ENCODE measurements at regions not wholly inside any gene's neighbourhood (a gene's known extent, or its start where the extent isn't known, plus 50 kb on each side); places are given as distances from the start of the nearest gene placed in this dataset.
"Not testable (repeated sequence)": the region's sequence is repeated elsewhere in the genome, so short reads cannot be mapped to it uniquely, and the experiment has no call there.

DNA sequence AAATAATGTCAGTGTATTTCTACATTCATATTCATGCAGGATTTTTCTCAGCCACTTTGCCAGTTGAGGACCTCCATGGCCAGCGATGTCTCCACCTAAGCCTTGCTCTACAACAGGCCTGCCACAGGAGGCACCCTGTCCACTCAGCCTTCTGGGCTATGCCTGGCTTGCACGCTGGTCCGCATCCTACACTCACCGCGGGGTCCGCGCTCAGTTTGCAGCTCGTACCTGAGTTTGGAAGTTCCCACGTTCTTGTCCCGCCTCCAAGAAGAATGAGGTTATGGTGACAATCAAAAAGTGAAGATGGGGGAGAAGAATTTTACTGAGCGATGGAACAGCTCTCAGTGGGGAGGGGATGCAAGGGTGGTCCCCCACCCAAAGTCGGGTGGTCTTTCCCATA, 93.6 kb upstream of the GRIK1 start:
- H3K4me1 ChIP-seq: no peaks in the 10 kb centered on the region
- no peaks in the 10 kb centered on the region for H3K9me3 ChIP-seq
- in situ Hi-C loops (cut with MboI; ENCODE audit: low pct_ligation_motif_present in 1 of 4, low pct_unique_long_range_greater_than_20kb in 1 of 4, low sequenced_read_pairs in 3 of 4): loop anchor here in 1 of 4 donors (25.0 kb wide), 1 partner anchor 1054 kb away; no protein-coding TSS in a partner anchor
- intact Hi-C loops (cut with DNase I; ENCODE audit: low total_unique reads): no loop called here
- no peak overlapping the region for H3K27ac ChIP-seq
- H3K27me3 ChIP-seq: no peaks in the 10 kb centered on the region
- 80 to 93% methylated on average over 1 to 12 of the region's 12 CpGs for WGBS, 2 donors (ENCODE audit: low coverage in 1 of 2)
- TF ChIP-seq, protein P1, sequence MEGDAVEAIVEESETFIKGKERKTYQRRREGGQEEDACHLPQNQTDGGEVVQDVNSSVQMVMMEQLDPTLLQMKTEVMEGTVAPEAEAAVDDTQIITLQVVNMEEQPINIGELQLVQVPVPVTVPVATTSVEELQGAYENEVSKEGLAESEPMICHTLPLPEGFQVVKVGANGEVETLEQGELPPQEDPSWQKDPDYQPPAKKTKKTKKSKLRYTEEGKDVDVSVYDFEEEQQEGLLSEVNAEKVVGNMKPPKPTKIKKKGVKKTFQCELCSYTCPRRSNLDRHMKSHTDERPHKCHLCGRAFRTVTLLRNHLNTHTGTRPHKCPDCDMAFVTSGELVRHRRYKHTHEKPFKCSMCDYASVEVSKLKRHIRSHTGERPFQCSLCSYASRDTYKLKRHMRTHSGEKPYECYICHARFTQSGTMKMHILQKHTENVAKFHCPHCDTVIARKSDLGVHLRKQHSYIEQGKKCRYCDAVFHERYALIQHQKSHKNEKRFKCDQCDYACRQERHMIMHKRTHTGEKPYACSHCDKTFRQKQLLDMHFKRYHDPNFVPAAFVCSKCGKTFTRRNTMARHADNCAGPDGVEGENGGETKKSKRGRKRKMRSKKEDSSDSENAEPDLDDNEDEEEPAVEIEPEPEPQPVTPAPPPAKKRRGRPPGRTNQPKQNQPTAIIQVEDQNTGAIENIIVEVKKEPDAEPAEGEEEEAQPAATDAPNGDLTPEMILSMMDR (IDR thresholded peaks at IDR 0.05): no peak
- TF ChIP-seq POLR2AphosphoS5 (IDR thresholded peaks at IDR 0.05) (no peak), EP300 (IDR thresholded peaks at IDR 0.05; ENCODE audit: low read depth) (no peak), POLR2A (IDR thresholded peaks at IDR 0.05) (no peak)
- DNase-seq: no peak
- H3K4me3 ChIP-seq: no peak overlapping the region
- H3K36me3 ChIP-seq: no peaks in the 10 kb centered on the region

DNA sequence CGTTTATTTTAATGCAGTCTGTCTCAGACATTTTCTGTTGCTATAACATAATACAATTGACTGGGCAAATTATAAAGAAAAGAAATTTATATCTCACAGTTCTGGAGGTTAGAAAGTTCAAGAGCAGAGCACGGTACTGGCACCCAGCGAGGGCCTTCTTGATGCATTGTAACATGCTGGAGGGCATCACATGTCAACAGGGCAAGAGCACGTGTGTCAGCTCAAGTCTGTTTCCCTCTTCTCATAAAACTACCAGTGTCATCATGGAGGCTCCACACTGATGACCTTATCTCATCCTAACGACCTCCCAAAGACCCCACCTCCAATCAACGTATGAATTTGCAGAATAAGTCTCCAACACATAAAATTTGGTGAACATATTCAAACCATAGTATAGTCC, 90.6 kb upstream of the GRIK1 start:
- Histone ChIP-seq H3K27me3 (no peaks in the 10 kb centered on the region), H3K9me3 (no peaks in the 10 kb centered on the region), H3K36me3 (no peaks in the 10 kb centered on the region), H3K27ac (no peak overlapping the region), H3K4me3 (no peak overlapping the region), H3K4me1 (no peaks in the 10 kb centered on the region)
- intact Hi-C loops (cut with DNase I; ENCODE audit: low total_unique reads) (no loop called here), in situ Hi-C loops (cut with MboI; ENCODE audit: low pct_ligation_motif_present in 1 of 4, low pct_unique_long_range_greater_than_20kb in 1 of 4, low sequenced_read_pairs in 3 of 4) (loop anchor here in 1 of 4 donors (25.0 kb wide), 1 partner anchor 1057 kb away; no protein-coding TSS in a partner anchor)
- TF ChIP-seq, protein P1 (IDR thresholded peaks at IDR 0.05): no peak
- no peak for TF ChIP-seq EP300 (IDR thresholded peaks at IDR 0.05; ENCODE audit: low read depth)
- TF ChIP-seq POLR2A (IDR thresholded peaks at IDR 0.05): no peak
- no peak for TF ChIP-seq POLR2AphosphoS5 (IDR thresholded peaks at IDR 0.05)
- DNase-seq: no peak
- WGBS, 2 donors (ENCODE audit: low coverage in 1 of 2): 52 to 54% methylated on average over 3 to 6 of the region's 6 CpGs

DNA sequence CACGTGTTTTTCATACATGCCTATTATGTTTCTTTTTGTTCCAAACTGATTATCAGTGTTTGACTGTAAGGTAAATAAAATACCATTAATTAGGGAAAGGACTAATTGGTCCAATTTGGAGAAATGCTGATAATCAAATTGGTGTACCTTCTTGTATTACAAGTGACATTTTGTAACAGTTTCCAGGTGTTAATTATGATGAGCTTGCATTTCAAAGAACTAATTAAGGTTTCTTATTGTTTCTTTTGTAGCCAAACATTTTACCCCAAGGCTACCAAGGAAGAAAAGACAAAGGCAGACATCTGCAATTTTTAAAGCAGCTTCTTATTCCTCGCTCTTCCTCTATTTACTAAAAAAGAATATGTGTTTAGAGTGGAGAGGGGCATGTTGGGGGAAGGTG, 88.7 kb upstream of the GRIK1 start:
- TF ChIP-seq POLR2A (IDR thresholded peaks at IDR 0.05) (no peak), EP300 (IDR thresholded peaks at IDR 0.05; ENCODE audit: low read depth) (no peak), POLR2AphosphoS5 (IDR thresholded peaks at IDR 0.05) (no peak)
- TF ChIP-seq, protein P1 (IDR thresholded peaks at IDR 0.05): no peak
- Histone ChIP-seq H3K9me3 (no peaks in the 10 kb centered on the region), H3K27ac (no peak overlapping the region), H3K27me3 (no peaks in the 10 kb centered on the region), H3K36me3 (no peaks in the 10 kb centered on the region), H3K4me1 (no peaks in the 10 kb centered on the region), H3K4me3 (no peak overlapping the region)
- intact Hi-C loops (cut with DNase I; ENCODE audit: low total_unique reads): no loop called here
- WGBS, 2 donors (ENCODE audit: low coverage in 1 of 2): 55 to 78% methylated on average over 2 of the region's 2 CpGs
- in situ Hi-C loops (cut with MboI; ENCODE audit: low pct_ligation_motif_present in 1 of 4, low pct_unique_long_range_greater_than_20kb in 1 of 4, low sequenced_read_pairs in 3 of 4): loop anchor here in 1 of 4 donors (25.0 kb wide), 1 partner anchor 1059 kb away; no protein-coding TSS in a partner anchor
- DNase-seq: no peak

DNA sequence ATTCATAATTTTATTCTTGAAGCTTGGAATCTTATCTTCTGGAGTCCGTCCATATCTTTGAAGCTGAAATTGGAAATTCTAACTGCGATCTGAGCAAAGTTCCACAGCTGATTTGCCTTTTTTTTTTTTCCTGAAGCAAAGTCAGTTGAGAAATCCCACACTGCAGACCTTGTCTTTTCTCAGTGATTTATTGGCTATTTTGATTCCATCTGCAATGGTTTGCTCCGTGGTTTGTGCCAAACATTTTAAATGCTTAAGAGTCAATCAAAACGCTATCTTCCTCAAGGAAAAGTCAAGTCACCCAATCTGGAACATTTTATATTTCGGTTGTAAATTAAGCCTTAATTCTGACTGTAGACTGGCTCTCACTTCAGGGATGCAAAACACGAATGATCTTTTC, 88.2 kb upstream of the GRIK1 start:
- in situ Hi-C loops (cut with MboI; ENCODE audit: low pct_ligation_motif_present in 1 of 4, low pct_unique_long_range_greater_than_20kb in 1 of 4, low sequenced_read_pairs in 3 of 4): loop anchor here in 1 of 4 donors (25.0 kb wide), 1 partner anchor 1059 kb away; no protein-coding TSS in a partner anchor
- H3K27ac ChIP-seq: no peak overlapping the region
- intact Hi-C loops (cut with DNase I; ENCODE audit: low total_unique reads): no loop called here
- TF ChIP-seq POLR2AphosphoS5 (IDR thresholded peaks at IDR 0.05) (no peak), EP300 (IDR thresholded peaks at IDR 0.05; ENCODE audit: low read depth) (no peak), POLR2A (IDR thresholded peaks at IDR 0.05) (no peak)
- TF ChIP-seq, protein P1 (IDR thresholded peaks at IDR 0.05): no peak
- no peaks in the 10 kb centered on the region for H3K36me3 ChIP-seq
- 65 to 67% methylated on average over 6 of the region's 6 CpGs for WGBS, 2 donors (ENCODE audit: low coverage in 1 of 2)
- H3K4me1 ChIP-seq: no peaks in the 10 kb centered on the region
- no peak overlapping the region for H3K4me3 ChIP-seq
- H3K27me3 ChIP-seq: no peaks in the 10 kb centered on the region
- no peaks in the 10 kb centered on the region for H3K9me3 ChIP-seq
- DNase-seq: no peak

DNA sequence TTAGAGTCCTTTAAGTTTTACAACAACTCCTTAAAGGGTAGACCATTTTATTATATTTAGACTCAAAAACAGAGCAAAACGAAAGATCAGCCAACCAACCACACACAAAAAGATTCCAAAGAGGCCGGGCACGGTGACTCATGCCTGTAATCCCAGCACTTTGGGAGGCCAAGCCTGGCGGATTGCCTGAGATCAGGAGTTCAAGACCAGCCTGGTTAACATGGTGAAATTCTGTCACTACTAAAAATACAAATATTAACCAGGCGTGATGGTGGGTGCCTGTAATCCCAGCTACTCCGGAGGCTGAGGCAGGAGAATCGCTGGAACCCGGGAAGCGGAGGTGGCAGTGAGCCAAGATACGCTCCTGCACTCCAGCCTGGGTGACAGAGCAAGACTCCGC, 83.3 kb upstream of the GRIK1 start:
- H3K9me3 ChIP-seq; H3K4me3 ChIP-seq; DNase-seq; H3K36me3 ChIP-seq; intact Hi-C loops (cut with DNase I; ENCODE audit: low total_unique reads); H3K4me1 ChIP-seq; in situ Hi-C loops (cut with MboI; ENCODE audit: low pct_ligation_motif_present in 1 of 4, low pct_unique_long_range_greater_than_20kb in 1 of 4, low sequenced_read_pairs in 3 of 4); H3K27ac ChIP-seq; H3K27me3 ChIP-seq: not testable (repeated sequence)
- 70 to 76% methylated on average over 9 to 11 of the region's 11 CpGs for WGBS, 2 donors (ENCODE audit: low coverage in 1 of 2)
